H9 (cell line): ENCODE measurements at regions not wholly inside any gene's neighbourhood (a gene's known extent, or its start where the extent isn't known, plus 50 kb on each side); places are given as distances from the start of the nearest gene placed in this dataset.

Experiments used
- DNase-seq: peaks from one replicate; pipeline ENCODE4 v3.0.0-alpha.2; 2017
- H2AFZ ChIP-seq: one replicate; pipeline ENCODE4 v1.6.1; 2013; ENCODE audit warnings: mild to moderate bottlenecking, low read length, control low read depth, moderate library complexity
- H2AK5ac ChIP-seq: 2 replicates; pipeline ENCODE4 v1.6.1; 2013; ENCODE audit warnings: low read length, control low read depth, mixed read lengths; ENCODE audit not compliant: insufficient read length
- H2BK120ac ChIP-seq: one replicate; pipeline ENCODE4 v1.6.1; 2013; ENCODE audit warnings: low read depth, mild to moderate bottlenecking, low read length, control low read depth, inconsistent platforms; ENCODE audit not compliant: poor library complexity, severe bottlenecking
- H2BK12ac ChIP-seq: 2 replicates; pipeline ENCODE4 v1.6.1; 2013; ENCODE audit warnings: low read length, control low read depth, mixed read lengths, low read depth; ENCODE audit not compliant: insufficient read length
- H2BK15ac ChIP-seq: 2 replicates; pipeline ENCODE4 v1.6.1; 2013; ENCODE audit warnings: low read depth, low read length, control low read depth
- H2BK20ac ChIP-seq: one replicate; pipeline ENCODE4 v1.6.1; 2013; ENCODE audit warnings: low read depth, mild to moderate bottlenecking, low read length, control low read depth, inconsistent platforms; ENCODE audit not compliant: poor library complexity, severe bottlenecking
- H2BK5ac ChIP-seq: 2 replicates; pipeline ENCODE4 v1.6.1; 2013; ENCODE audit warnings: low read length, control low read depth, mixed read lengths; ENCODE audit not compliant: insufficient read length
- H3K14ac ChIP-seq: 2 replicates; pipeline ENCODE4 v1.6.1; 2013; ENCODE audit warnings: low read length, control low read depth; ENCODE audit not compliant: insufficient read depth
- H3K18ac ChIP-seq: 2 replicates; pipeline ENCODE4 v1.6.1; 2013; ENCODE audit warnings: low read depth, mild to moderate bottlenecking, mixed read lengths, low read length, control low read depth; ENCODE audit not compliant: insufficient read length
- H3K23ac ChIP-seq: 2 replicates; pipeline ENCODE4 v1.6.1; 2013; ENCODE audit warnings: low read length, control low read depth, mixed read lengths, low read depth; ENCODE audit not compliant: insufficient read length
- H3K23me2 ChIP-seq: 2 replicates; pipeline ENCODE4 v1.6.1; 2013; ENCODE audit warnings: low read depth, mild to moderate bottlenecking, mixed read lengths, low read length, control low read depth; ENCODE audit not compliant: insufficient read length, poor library complexity, severe bottlenecking
- H3K27ac ChIP-seq: 2 replicates; pipeline ENCODE4 v1.5.1; 2013; ENCODE audit warnings: low read length, control low read depth, mixed read lengths, low read depth; ENCODE audit not compliant: insufficient read length
- H3K27me3 ChIP-seq: 2 replicates; pipeline ENCODE4 v1.6.1; 2013; ENCODE audit warnings: low read length, control low read depth, inconsistent platforms; ENCODE audit not compliant: insufficient read depth
- H3K4ac ChIP-seq: 2 replicates; pipeline ENCODE4 v1.6.1; 2013; ENCODE audit warnings: low read depth, mild to moderate bottlenecking, control low read depth, inconsistent platforms, low read length, moderate library complexity
- H3K4me1 ChIP-seq: 2 replicates; pipeline ENCODE4 v1.6.1; 2013; ENCODE audit warnings: low read length, control low read depth, inconsistent platforms; ENCODE audit not compliant: insufficient read depth
- H3K4me2 ChIP-seq: 2 replicates; pipeline ENCODE4 v1.6.1; 2013; ENCODE audit warnings: low read length, control low read depth, mixed read lengths; ENCODE audit not compliant: insufficient read length, insufficient read depth
- H3K56ac ChIP-seq: 2 replicates; pipeline ENCODE4 v1.6.1; 2013; ENCODE audit warnings: low read depth, mild to moderate bottlenecking, mixed read lengths, low read length, control low read depth; ENCODE audit not compliant: insufficient read length
- H3K79me1 ChIP-seq: 2 replicates; pipeline ENCODE4 v1.6.1; 2013; ENCODE audit warnings: low read depth, mild to moderate bottlenecking, moderate library complexity, low read length, control low read depth, inconsistent platforms; ENCODE audit not compliant: insufficient read depth, poor library complexity, severe bottlenecking
- H3K79me2 ChIP-seq: 2 replicates; pipeline ENCODE4 v1.6.1; 2013; ENCODE audit warnings: low read length, control low read depth, inconsistent platforms; ENCODE audit not compliant: insufficient read depth
- H3K9ac ChIP-seq: 2 replicates; pipeline ENCODE4 v1.6.1; 2013; ENCODE audit warnings: low read length, control low read depth, mixed read lengths; ENCODE audit not compliant: insufficient read length; ENCODE audit errors: extremely low read depth
- H3K9me3 ChIP-seq: one replicate; pipeline ENCODE4 v1.6.1; 2013; ENCODE audit warnings: low read depth, low read length, inconsistent platforms; ENCODE audit not compliant: control insufficient read depth
- H3T11ph ChIP-seq: one replicate; pipeline ENCODE4 v1.6.1; 2013; ENCODE audit warnings: mild to moderate bottlenecking, low read length, control low read depth, inconsistent platforms
- H4K20me1 ChIP-seq: one replicate; pipeline ENCODE4 v1.6.1; 2013; ENCODE audit not compliant: control insufficient read depth, insufficient read length, insufficient read depth
- H4K5ac ChIP-seq: 2 replicates; pipeline ENCODE4 v1.6.1; 2013; ENCODE audit warnings: low read depth, mild to moderate bottlenecking, mixed read lengths, low read length, control low read depth; ENCODE audit not compliant: insufficient read length
- H4K8ac ChIP-seq: replicated peaks from 2 replicates; pipeline ENCODE4 v1.6.1; 2013; ENCODE audit warnings: low read length, control low read depth, mixed read lengths, low read depth; ENCODE audit not compliant: insufficient read length
- H4K91ac ChIP-seq: 2 replicates; pipeline ENCODE4 v1.6.1; 2013; ENCODE audit warnings: low read depth, mild to moderate bottlenecking, moderate library complexity, mixed read lengths, low read length, control low read depth; ENCODE audit not compliant: insufficient read length
- H3K27ac Mint-ChIP-seq, 3 experiments: 2 replicates in 2 of 3; 3 replicates in 1 of 3; pipeline ENCODE4 v1.8.0; 2020 to 2021; ENCODE audit warnings: mixed read lengths in 3 of 3, mild to moderate bottlenecking in 1 of 3, moderate library complexity in 1 of 3
- H3K27me3 Mint-ChIP-seq: 2 replicates; pipeline ENCODE4 v1.8.0; 2021; ENCODE audit warnings: low read depth, mild to moderate bottlenecking, moderate library complexity, mixed read lengths
- H3K36me3 Mint-ChIP-seq, 3 experiments: 2 replicates in 2 of 3; 3 replicates in 1 of 3; pipeline ENCODE4 v1.8.0; 2020 to 2021; ENCODE audit warnings: low read depth in 3 of 3, mixed read lengths in 3 of 3; ENCODE audit not compliant: insufficient read depth in 1 of 3
- H3K4me1 Mint-ChIP-seq, 2 experiments: 2 replicates each; pipeline ENCODE4 v1.8.0; 2020; ENCODE audit warnings: mixed read lengths in 2 of 2
- H3K4me3 Mint-ChIP-seq, 2 experiments: 2 replicates in 1 of 2; 3 replicates in 1 of 2; pipeline ENCODE4 v1.8.0; 2020 to 2021; ENCODE audit warnings: mild to moderate bottlenecking in 2 of 2, mixed read lengths in 2 of 2, moderate library complexity in 1 of 2
- H3K9me3 Mint-ChIP-seq, 2 experiments: 2 replicates in 1 of 2; 3 replicates in 1 of 2; pipeline ENCODE4 v1.8.0; 2020; ENCODE audit warnings: mild to moderate bottlenecking in 2 of 2, mixed read lengths in 2 of 2, moderate library complexity in 1 of 2
- CTCF ChIP-seq: fragments of 200-600 bp; sonication (generic); conservative IDR thresholded peaks from 3 replicates; pipeline ENCODE4 v1.8.0; 2021; ENCODE audit warnings: antibody characterized with exemption, mild to moderate bottlenecking
- WGBS: extraction: QIAGEN DNeasy Blood & Tissue Kit; methylation state at CpG from one replicate; pipeline ENCODE4 v1.1.7; 2013; ENCODE audit warnings: missing lambda C conversion rate, low lambda C conversion rate, mixed read lengths; ENCODE audit not compliant: insufficient read length; ENCODE audit errors: extremely low coverage; 5-methylcytosine and 5-hydroxymethylcytosine counted together

GRCh38 chr2:52115750-52116149 is 1083.8 kb upstream of the NRXN1 start:
- Histone ChIP-seq H3K27ac (no peak overlapping the region), H2AK5ac (no peak overlapping the region), H2BK120ac (no peak overlapping the region), H3K18ac (no peak overlapping the region), H4K91ac (no peak overlapping the region), H3K79me2 (no peaks in the 10 kb centered on the region), H3K79me1 (no peaks in the 10 kb centered on the region), H4K8ac (no peak overlapping the region), H3K23ac (no peak overlapping the region), H3K9ac (no peak overlapping the region), H3K23me2 (no peaks in the 10 kb centered on the region), H2BK12ac (no peak overlapping the region), H3K27me3 (no peaks in the 10 kb centered on the region), H4K20me1 (no peaks in the 10 kb centered on the region), H2BK5ac (no peak overlapping the region), H4K5ac (no peak overlapping the region), H3K4ac (no peak overlapping the region), H3T11ph (no peak overlapping the region), H3K14ac (no peak overlapping the region), H3K4me2 (no peak overlapping the region), H3K9me3 (no peaks in the 10 kb centered on the region), H2AFZ (no peak overlapping the region), H2BK20ac (no peak overlapping the region), H3K4me1 (no peaks in the 10 kb centered on the region), H2BK15ac (no peak overlapping the region), H3K56ac (no peak overlapping the region)
- Mint-ChIP-seq H3K4me3 (no peak overlapping the region), H3K27me3 (no peaks in the 10 kb centered on the region), H3K27ac (no peak overlapping the region), H3K9me3 (peaks cover 5% of the 10 kb centered on the region in 2 experiments; a peak in 4 of 5 replicates), H3K4me1 (no peaks in the 10 kb centered on the region), H3K36me3 (peaks cover 0 to 5% (median 0%) of the 10 kb centered on the region in 3 experiments; a peak in 3 of 7 replicates)
- no CpG with 5 or more reads among the region's 1 CpG for WGBS
- no peak for TF ChIP-seq CTCF
- no peak for DNase-seq
